GM21367 (cell line): ENCODE measurements at regions not wholly inside any gene's neighbourhood (a gene's known extent, or its start where the extent isn't known, plus 50 kb on each side); places are given as distances from the start of the nearest gene placed in this dataset.
A peak's percentile ranks its signal among the peaks of the same experiment; 100 is the strongest.
"Not testable (repeated sequence)": the region's sequence is repeated elsewhere in the genome, so short reads cannot be mapped to it uniquely, and the experiment has no call there.

Experiments
- ATAC-seq: cut with Tn5 transposase; IDR thresholded peaks from one replicate; pipeline ENCODE4 v1.9.1; 2021; ENCODE audit not compliant: unreplicated experiment

- ATAC-seq, result no peak
Observed at GRCh38 chr1:209198961-209199750, 384.4 kb upstream of the CAMK1G start.

- no peak for ATAC-seq
Observed at GRCh38 chr1:209199822-209200221, 383.7 kb upstream of the CAMK1G start.

GRCh38 chr1:209202321-209202720, 381.2 kb upstream of the CAMK1G start:
- ATAC-seq, result not testable (repeated sequence)

GRCh38 chr1:209202830-209203532, 380.5 kb upstream of the CAMK1G start:
- ATAC-seq, result no peak

- ATAC-seq, result no peak
Observed at GRCh38 chr1:209203533-209203895, 380.0 kb upstream of the CAMK1G start.

GRCh38 chr1:209205039-209205438, 378.5 kb upstream of the CAMK1G start:
- no peak for ATAC-seq

- ATAC-seq, result peak; percentile 18
Observed at GRCh38 chr1:209207126-209207700, 376.3 kb upstream of the CAMK1G start.

GRCh38 chr1:209207701-209208286, 375.7 kb upstream of the CAMK1G start:
- peak; percentile 71 for ATAC-seq

GRCh38 chr1:209208648-209209047, 374.9 kb upstream of the CAMK1G start:
- no peak for ATAC-seq

- ATAC-seq, result no peak
Observed at GRCh38 chr1:209213989-209214388, 369.5 kb upstream of the CAMK1G start.

GRCh38 chr1:209215826-209216225, 367.7 kb upstream of the CAMK1G start:
- no peak for ATAC-seq

GRCh38 chr1:209218113-209218512, 365.4 kb upstream of the CAMK1G start:
- ATAC-seq, result no peak

GRCh38 chr1:209218981-209219380, 364.5 kb upstream of the CAMK1G start:
- ATAC-seq, result no peak

- no peak for ATAC-seq
Observed at GRCh38 chr1:209219791-209220524, 363.6 kb upstream of the CAMK1G start.

GRCh38 chr1:209222826-209223225, 360.7 kb upstream of the CAMK1G start:
- no peak for ATAC-seq

- ATAC-seq, result no peak
Observed at GRCh38 chr1:209223791-209224190, 359.7 kb upstream of the CAMK1G start.

GRCh38 chr1:209224886-209225285, 358.6 kb upstream of the CAMK1G start:
- no peak for ATAC-seq

GRCh38 chr1:209227171-209227570, 356.3 kb upstream of the CAMK1G start:
- ATAC-seq, result no peak

- ATAC-seq, result no peak
Observed at GRCh38 chr1:209227941-209228340, 355.6 kb upstream of the CAMK1G start.

- ATAC-seq, result no peak
Observed at GRCh38 chr1:209229494-209230061, 353.9 kb upstream of the CAMK1G start.

GRCh38 chr1:209230314-209230713, 353.2 kb upstream of the CAMK1G start:
- no peak for ATAC-seq
